Neural cell (in vitro differentiated cells): ENCODE measurements at regions not wholly inside any gene's neighbourhood (a gene's known extent, or its start where the extent isn't known, plus 50 kb on each side); places are given as distances from the start of the nearest gene placed in this dataset.
A peak's percentile ranks its signal among the peaks of the same experiment; 100 is the strongest.

ENCODE experiments used
- H2AFZ ChIP-seq: fragments of 200-600, 300-800 bp; sonication (generic), shearing (Covaris generic); 2 replicates; pipeline ENCODE4 v1.6.0; 2014; ENCODE audit warnings: low read depth, mild to moderate bottlenecking, antibody characterized with exemption, low read length, moderate library complexity
- H3F3A ChIP-seq: fragments of 200-600 bp; shearing (Covaris generic); 2 replicates; pipeline ENCODE4 v1.6.1; 2016; ENCODE audit warnings: mild to moderate bottlenecking, moderate library complexity, mixed read lengths, antibody characterized with exemption, low read length; ENCODE audit not compliant: insufficient read depth, poor library complexity, severe bottlenecking
- H3K27ac ChIP-seq: fragments of 200-600, 300-800 bp; sonication (generic), shearing (Covaris generic); 2 replicates; pipeline ENCODE4 v1.5.1; 2014; ENCODE audit warnings: mild to moderate bottlenecking, low read length, moderate library complexity
- H3K27me3 ChIP-seq: fragments of 300-800, 200-600 bp; sonication (generic), shearing (Covaris generic); 2 replicates; pipeline ENCODE4 v1.6.0; 2014; ENCODE audit warnings: mild to moderate bottlenecking, low read depth, low read length, moderate library complexity; ENCODE audit not compliant: insufficient read depth
- H3K36me3 ChIP-seq: fragments of 300-800, 200-600 bp; sonication (generic), shearing (Covaris generic); 2 replicates; pipeline ENCODE4 v1.5.1; 2014; ENCODE audit warnings: mild to moderate bottlenecking, antibody characterized with exemption, low read length, moderate library complexity; ENCODE audit not compliant: insufficient read depth
- H3K4me2 ChIP-seq: fragments of 300-800, 200-600 bp; sonication (generic), shearing (Covaris generic); 2 replicates; pipeline ENCODE4 v1.6.0; 2014; ENCODE audit warnings: mild to moderate bottlenecking, low read length
- H3K4me3 ChIP-seq: fragments of 300-800, 200-600 bp; sonication (generic), shearing (Covaris generic); 2 replicates; pipeline ENCODE4 v1.5.1; 2014; ENCODE audit warnings: mild to moderate bottlenecking, low read length, moderate library complexity
- H3K79me2 ChIP-seq: fragments of 200-600 bp; shearing (Covaris generic); replicated peaks from 2 replicates; pipeline ENCODE4 v1.6.0; 2014; ENCODE audit warnings: mild to moderate bottlenecking, low read length, moderate library complexity; ENCODE audit not compliant: insufficient read depth
- H3K9ac ChIP-seq: fragments of 300-800, 200-600 bp; sonication (generic), shearing (Covaris generic); 2 replicates; pipeline ENCODE4 v1.6.1; 2016; ENCODE audit warnings: mild to moderate bottlenecking, low read length, mixed read lengths
- H3K9me2 ChIP-seq: fragments of 200-600 bp; shearing (Covaris generic); 2 replicates; pipeline ENCODE4 v1.6.1; 2016; ENCODE audit warnings: mild to moderate bottlenecking, low read length, mixed read lengths; ENCODE audit not compliant: insufficient read depth
- H3K9me3 ChIP-seq: fragments of 200-600, 300-800 bp; sonication (generic), shearing (Covaris generic); 2 replicates; pipeline ENCODE4 v1.6.1; 2016; ENCODE audit warnings: mild to moderate bottlenecking, mixed run types, low read length, moderate library complexity, mixed read lengths
- H4K20me1 ChIP-seq: fragments of 200-600 bp; shearing (Covaris generic); 2 replicates; pipeline ENCODE4 v1.6.1; 2016; ENCODE audit warnings: mild to moderate bottlenecking, mixed run types; ENCODE audit not compliant: insufficient read depth
- EP300 ChIP-seq: fragments of 450-650 bp; conservative IDR thresholded peaks from 2 replicates; pipeline ENCODE4 v1.6.1; 2014; ENCODE audit warnings: antibody characterized with exemption, mild to moderate bottlenecking, moderate library complexity; ENCODE audit not compliant: poor library complexity, severe bottlenecking
- EZH2 ChIP-seq: fragments of 200-600, 300-800 bp; shearing (Covaris generic), sonication (generic); IDR thresholded peaks from 2 replicates; pipeline ENCODE4 v1.6.1; 2014; ENCODE audit warnings: antibody characterized with exemption, low read length, borderline replicate concordance, mild to moderate bottlenecking; ENCODE audit not compliant: insufficient read depth, poor library complexity, severe bottlenecking
- MXI1 ChIP-seq: fragments of 450-650 bp; conservative IDR thresholded peaks from 2 replicates; pipeline ENCODE4 v1.6.1; 2014; ENCODE audit warnings: antibody characterized with exemption, mild to moderate bottlenecking; ENCODE audit not compliant: poor library complexity, severe bottlenecking
- POLR2AphosphoS5 ChIP-seq: IDR thresholded peaks from 2 replicates; pipeline ENCODE4 v1.6.1; 2012
- RAD21 ChIP-seq: fragments of 450-650 bp; conservative IDR thresholded peaks from 2 replicates; pipeline ENCODE4 v1.6.1; 2014; ENCODE audit warnings: antibody characterized with exemption, mild to moderate bottlenecking, moderate library complexity
- SMC3 ChIP-seq: fragments of 450-650 bp; conservative IDR thresholded peaks from 2 replicates; pipeline ENCODE4 v1.6.1; 2014; ENCODE audit warnings: antibody characterized with exemption, mild to moderate bottlenecking, moderate library complexity; ENCODE audit not compliant: poor library complexity
- TAF1 ChIP-seq: IDR thresholded peaks from 2 replicates; pipeline ENCODE4 v1.6.1; 2012; ENCODE audit warnings: low read depth
- TF ChIP-seq, protein P1 (sequence below): IDR thresholded peaks from 2 replicates; pipeline ENCODE4 v1.6.1; 2012; ENCODE audit warnings: borderline replicate concordance
- TF ChIP-seq, protein P2 (sequence below): fragments of 450-650 bp; IDR thresholded peaks from 2 replicates; pipeline ENCODE4 v1.5.1; 2014; ENCODE audit warnings: antibody characterized with exemption, mild to moderate bottlenecking, moderate library complexity; ENCODE audit not compliant: poor library complexity, severe bottlenecking

DNA sequence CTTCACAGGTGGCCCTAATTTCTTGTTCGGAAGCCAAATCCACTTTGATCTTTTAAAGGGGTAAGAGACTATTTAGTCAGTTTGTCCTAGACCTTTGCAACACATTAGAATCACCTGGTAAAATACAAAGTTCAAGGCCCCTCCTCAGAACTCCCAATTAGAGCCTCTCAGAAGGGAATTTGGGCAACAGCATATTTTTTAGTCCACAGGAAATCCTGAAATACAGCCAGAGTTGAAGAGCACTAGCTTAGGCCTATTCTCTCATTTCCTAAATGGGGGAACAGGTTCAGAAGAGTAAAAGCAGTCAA, 151.3 kb upstream of the FSCB start:
- no peaks in the 10 kb centered on the region for H3K9me2 ChIP-seq
- peaks cover 3% of the 10 kb centered on the region for H3F3A ChIP-seq
- H3K79me2 ChIP-seq = no peaks in the 10 kb centered on the region
- H3K9me3 ChIP-seq = no peaks in the 10 kb centered on the region
- H3K36me3 ChIP-seq = no peaks in the 10 kb centered on the region
- no peak overlapping the region for H3K9ac ChIP-seq
- no peak overlapping the region for H2AFZ ChIP-seq
- H3K4me3 ChIP-seq = no peak overlapping the region
- H4K20me1 ChIP-seq = no peaks in the 10 kb centered on the region
- H3K4me2 ChIP-seq = no peak overlapping the region
- TF ChIP-seq, protein P1, sequence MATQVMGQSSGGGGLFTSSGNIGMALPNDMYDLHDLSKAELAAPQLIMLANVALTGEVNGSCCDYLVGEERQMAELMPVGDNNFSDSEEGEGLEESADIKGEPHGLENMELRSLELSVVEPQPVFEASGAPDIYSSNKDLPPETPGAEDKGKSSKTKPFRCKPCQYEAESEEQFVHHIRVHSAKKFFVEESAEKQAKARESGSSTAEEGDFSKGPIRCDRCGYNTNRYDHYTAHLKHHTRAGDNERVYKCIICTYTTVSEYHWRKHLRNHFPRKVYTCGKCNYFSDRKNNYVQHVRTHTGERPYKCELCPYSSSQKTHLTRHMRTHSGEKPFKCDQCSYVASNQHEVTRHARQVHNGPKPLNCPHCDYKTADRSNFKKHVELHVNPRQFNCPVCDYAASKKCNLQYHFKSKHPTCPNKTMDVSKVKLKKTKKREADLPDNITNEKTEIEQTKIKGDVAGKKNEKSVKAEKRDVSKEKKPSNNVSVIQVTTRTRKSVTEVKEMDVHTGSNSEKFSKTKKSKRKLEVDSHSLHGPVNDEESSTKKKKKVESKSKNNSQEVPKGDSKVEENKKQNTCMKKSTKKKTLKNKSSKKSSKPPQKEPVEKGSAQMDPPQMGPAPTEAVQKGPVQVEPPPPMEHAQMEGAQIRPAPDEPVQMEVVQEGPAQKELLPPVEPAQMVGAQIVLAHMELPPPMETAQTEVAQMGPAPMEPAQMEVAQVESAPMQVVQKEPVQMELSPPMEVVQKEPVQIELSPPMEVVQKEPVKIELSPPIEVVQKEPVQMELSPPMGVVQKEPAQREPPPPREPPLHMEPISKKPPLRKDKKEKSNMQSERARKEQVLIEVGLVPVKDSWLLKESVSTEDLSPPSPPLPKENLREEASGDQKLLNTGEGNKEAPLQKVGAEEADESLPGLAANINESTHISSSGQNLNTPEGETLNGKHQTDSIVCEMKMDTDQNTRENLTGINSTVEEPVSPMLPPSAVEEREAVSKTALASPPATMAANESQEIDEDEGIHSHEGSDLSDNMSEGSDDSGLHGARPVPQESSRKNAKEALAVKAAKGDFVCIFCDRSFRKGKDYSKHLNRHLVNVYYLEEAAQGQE = no peak
- TF ChIP-seq TAF1 (no peak), EZH2 (no peak), EP300 (no peak), RAD21 (no peak), POLR2AphosphoS5 (no peak), SMC3 (no peak), MXI1 (no peak)
- TF ChIP-seq, protein P2, sequence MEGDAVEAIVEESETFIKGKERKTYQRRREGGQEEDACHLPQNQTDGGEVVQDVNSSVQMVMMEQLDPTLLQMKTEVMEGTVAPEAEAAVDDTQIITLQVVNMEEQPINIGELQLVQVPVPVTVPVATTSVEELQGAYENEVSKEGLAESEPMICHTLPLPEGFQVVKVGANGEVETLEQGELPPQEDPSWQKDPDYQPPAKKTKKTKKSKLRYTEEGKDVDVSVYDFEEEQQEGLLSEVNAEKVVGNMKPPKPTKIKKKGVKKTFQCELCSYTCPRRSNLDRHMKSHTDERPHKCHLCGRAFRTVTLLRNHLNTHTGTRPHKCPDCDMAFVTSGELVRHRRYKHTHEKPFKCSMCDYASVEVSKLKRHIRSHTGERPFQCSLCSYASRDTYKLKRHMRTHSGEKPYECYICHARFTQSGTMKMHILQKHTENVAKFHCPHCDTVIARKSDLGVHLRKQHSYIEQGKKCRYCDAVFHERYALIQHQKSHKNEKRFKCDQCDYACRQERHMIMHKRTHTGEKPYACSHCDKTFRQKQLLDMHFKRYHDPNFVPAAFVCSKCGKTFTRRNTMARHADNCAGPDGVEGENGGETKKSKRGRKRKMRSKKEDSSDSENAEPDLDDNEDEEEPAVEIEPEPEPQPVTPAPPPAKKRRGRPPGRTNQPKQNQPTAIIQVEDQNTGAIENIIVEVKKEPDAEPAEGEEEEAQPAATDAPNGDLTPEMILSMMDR = no peak
- H3K27ac ChIP-seq = no peak overlapping the region
- H3K27me3 ChIP-seq = no peaks in the 10 kb centered on the region

DNA sequence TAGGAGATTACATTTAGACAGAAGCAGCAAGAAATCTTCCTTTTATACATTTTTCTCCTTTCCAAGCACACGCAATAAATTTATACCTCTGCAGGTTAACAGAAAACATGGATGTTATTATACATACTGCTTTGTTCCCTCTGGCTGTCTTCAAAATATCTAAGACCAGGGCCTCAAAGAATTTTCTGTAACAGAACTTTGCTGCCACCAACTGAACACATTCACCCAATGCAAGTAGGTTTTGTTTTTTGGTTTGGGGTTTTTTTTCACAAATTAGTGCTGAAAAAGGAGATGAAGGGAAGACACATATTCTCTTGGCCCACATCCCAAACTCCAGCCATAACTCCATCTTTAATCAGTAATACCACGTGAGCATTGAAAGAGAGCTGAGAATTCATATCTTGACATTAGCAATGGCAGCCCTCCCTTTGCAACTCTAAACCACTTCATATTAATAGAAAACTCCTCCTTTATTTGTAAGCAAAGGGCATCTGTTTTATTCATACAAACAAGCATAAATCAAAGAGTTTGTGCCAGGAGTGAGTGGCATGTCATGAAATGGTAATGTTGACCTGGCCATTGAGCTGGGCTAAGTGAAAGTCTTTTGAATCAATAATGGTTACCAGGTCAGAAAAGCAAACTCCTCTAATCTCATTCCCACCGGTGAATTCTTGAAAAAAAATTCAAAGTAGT, 150.8 kb upstream of the FSCB start:
- no peaks in the 10 kb centered on the region for H3K79me2 ChIP-seq
- peak; percentile 91 for TF ChIP-seq RAD21
- peak; percentile 8 for TF ChIP-seq EP300
- TF ChIP-seq, protein P2 = peak; percentile 89
- no peak for TF ChIP-seq TAF1
- TF ChIP-seq SMC3 = peak; percentile 83
- no peak for TF ChIP-seq POLR2AphosphoS5
- H3K9me2 ChIP-seq = no peaks in the 10 kb centered on the region
- no peaks in the 10 kb centered on the region for H3K27me3 ChIP-seq
- no peaks in the 10 kb centered on the region for H3K9me3 ChIP-seq
- H3F3A ChIP-seq = peaks cover 3% of the 10 kb centered on the region
- H3K36me3 ChIP-seq = no peaks in the 10 kb centered on the region
- no peak overlapping the region for H3K9ac ChIP-seq
- H3K4me2 ChIP-seq = no peak overlapping the region
- H3K4me3 ChIP-seq = no peak overlapping the region
- H4K20me1 ChIP-seq = no peaks in the 10 kb centered on the region
- H2AFZ ChIP-seq = peak overlapping the region; percentile 28
- peak overlapping the region; percentile 50 for H3K27ac ChIP-seq
